Uterus (tissue), 2 donors: ENCODE measurements at regions not wholly inside any gene's neighbourhood (a gene's known extent, or its start where the extent isn't known, plus 50 kb on each side); places are given as distances from the start of the nearest gene placed in this dataset.

Experiments used
- CTCF ChIP-seq, 4 experiments: fragments of 200-600 bp in 2 of 4; fragments of 450-650 bp in 2 of 4; sonication (generic) in 2 of 4; IDR thresholded peaks; one replicate each; pipeline ENCODE4 v1.5.1; 2016 to 2019; ENCODE audit warnings: antibody characterized with exemption in 4 of 4, mild to moderate bottlenecking in 2 of 4, moderate library complexity in 1 of 4
- POLR2A ChIP-seq, 2 donors: fragments of 450-650 bp; IDR thresholded peaks; one replicate each; pipeline ENCODE4 v1.6.1; 2016; ENCODE audit warnings: antibody characterized with exemption in 2 of 2, mild to moderate bottlenecking in 1 of 2, moderate library complexity in 1 of 2

GRCh38 chr4:13678186-13678924, 50.8 kb upstream of the BOD1L1 start:
- TF ChIP-seq CTCF (IDR thresholded peaks at IDR 0.05) (no peak), POLR2A (IDR thresholded peaks at IDR 0.05) (no peak)
